ENCODE measurements at regions not wholly inside any gene's neighbourhood (a gene's known extent, or its start where the extent isn't known, plus 50 kb on each side); places are given as distances from the start of the nearest gene placed in this dataset.
"Not testable (repeated sequence)": the region's sequence is repeated elsewhere in the genome, so short reads cannot be mapped to it uniquely, and the experiment has no call there.

DNA sequence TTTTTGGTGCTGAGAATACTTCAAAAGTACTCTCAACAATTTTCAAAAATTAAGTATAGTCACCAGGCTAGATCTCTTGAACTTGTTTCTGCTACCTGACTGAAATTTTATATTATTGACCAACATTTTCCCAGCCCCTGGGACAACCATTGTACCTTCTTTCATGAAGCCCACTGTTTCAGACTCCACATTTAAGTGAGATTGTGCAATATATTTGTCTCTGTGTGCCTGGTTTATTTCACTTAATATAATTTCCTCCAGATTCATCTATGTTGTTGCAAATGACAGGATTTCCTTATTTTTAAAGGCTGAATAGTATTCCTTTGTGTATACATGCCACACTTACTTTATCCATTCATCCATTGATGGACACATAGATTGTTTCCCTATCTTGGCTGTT lies 354.2 kb upstream of the VRK2 start:
- Histone ChIP-seq H3K27ac (ENCODE audit: low read length) (no peak overlapping the region), H3K9me3 (ENCODE audit: low read length) (0 out of 2 replicates have a peak, but pooled peaks cover 5% of the 10 kb centered on the region), H3K9ac (ENCODE audit: low read length) (no peak overlapping the region), H3K4me3 (ENCODE audit: low read length) (no peak overlapping the region), H3K36me3 (ENCODE audit: insufficient read depth, low read length) (no peaks in the 10 kb centered on the region), H3K79me2 (ENCODE audit: low read length) (no peaks in the 10 kb centered on the region), H3K4me1 (ENCODE audit: low read length) (no peaks in the 10 kb centered on the region), H4K20me1 (ENCODE audit: insufficient read depth, low read depth, low read length) (no peaks in the 10 kb centered on the region), H3K9me2 (replicated peaks; ENCODE audit: insufficient read depth, low read length) (no peaks in the 10 kb centered on the region), H3K4me2 (ENCODE audit: low read depth, low read length, poor library complexity, severe bottlenecking) (no peak overlapping the region), H2AFZ (ENCODE audit: low read length) (no peak overlapping the region), H3K27me3 (ENCODE audit: low read length) (no peaks in the 10 kb centered on the region)
- DNase-seq: no peak

DNA sequence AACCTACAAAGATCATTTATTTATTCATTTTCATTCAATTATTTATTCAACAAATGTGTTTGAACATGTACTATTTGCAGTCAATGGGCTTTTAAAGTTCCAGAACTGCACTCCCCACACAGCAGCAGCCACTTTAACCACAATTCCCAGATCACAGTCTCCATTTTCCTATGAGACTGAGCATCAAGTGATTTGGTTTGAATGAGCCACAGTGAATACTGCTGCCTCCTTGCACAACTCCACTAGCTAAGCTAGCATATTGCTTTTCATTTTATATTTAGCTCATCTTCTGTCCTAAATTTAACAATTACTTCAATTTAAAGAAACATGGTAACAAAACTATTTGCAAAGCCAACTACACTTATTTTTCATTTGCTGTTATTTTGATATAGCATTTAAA lies 353.4 kb upstream of the VRK2 start:
- Histone ChIP-seq H3K4me1 (ENCODE audit: low read length) (no peaks in the 10 kb centered on the region), H3K79me2 (ENCODE audit: low read length) (no peaks in the 10 kb centered on the region), H3K4me2 (ENCODE audit: low read depth, low read length, poor library complexity, severe bottlenecking) (no peak overlapping the region), H4K20me1 (ENCODE audit: insufficient read depth, low read depth, low read length) (no peaks in the 10 kb centered on the region), H3K27me3 (ENCODE audit: low read length) (no peaks in the 10 kb centered on the region), H3K9me3 (ENCODE audit: low read length) (0 out of 2 replicates have a peak, but pooled peaks cover 5% of the 10 kb centered on the region), H3K4me3 (ENCODE audit: low read length) (no peak overlapping the region), H2AFZ (ENCODE audit: low read length) (no peak overlapping the region), H3K9me2 (replicated peaks; ENCODE audit: insufficient read depth, low read length) (no peaks in the 10 kb centered on the region), H3K27ac (ENCODE audit: low read length) (no peak overlapping the region), H3K9ac (ENCODE audit: low read length) (no peak overlapping the region), H3K36me3 (ENCODE audit: insufficient read depth, low read length) (no peaks in the 10 kb centered on the region)
- no peak for DNase-seq

GRCh38 chr2:57693965-57694364 lies 352.6 kb upstream of the VRK2 start:
- H3K4me3 ChIP-seq (ENCODE audit: low read length): no peak overlapping the region
- H3K9me3 ChIP-seq (ENCODE audit: low read length): 0 out of 2 replicates have a peak, but pooled peaks cover 5% of the 10 kb centered on the region
- no peaks in the 10 kb centered on the region for H3K36me3 ChIP-seq (ENCODE audit: insufficient read depth, low read length)
- H4K20me1 ChIP-seq (ENCODE audit: insufficient read depth, low read depth, low read length): no peaks in the 10 kb centered on the region
- H2AFZ ChIP-seq (ENCODE audit: low read length): no peak overlapping the region
- no peak for DNase-seq
- no peaks in the 10 kb centered on the region for H3K79me2 ChIP-seq (ENCODE audit: low read length)
- H3K4me1 ChIP-seq (ENCODE audit: low read length): no peaks in the 10 kb centered on the region
- no peak overlapping the region for H3K9ac ChIP-seq (ENCODE audit: low read length)
- H3K9me2 ChIP-seq (replicated peaks; ENCODE audit: insufficient read depth, low read length): no peaks in the 10 kb centered on the region
- no peak overlapping the region for H3K4me2 ChIP-seq (ENCODE audit: low read depth, low read length, poor library complexity, severe bottlenecking)
- H3K27ac ChIP-seq (ENCODE audit: low read length): no peak overlapping the region
- no peaks in the 10 kb centered on the region for H3K27me3 ChIP-seq (ENCODE audit: low read length)

DNA sequence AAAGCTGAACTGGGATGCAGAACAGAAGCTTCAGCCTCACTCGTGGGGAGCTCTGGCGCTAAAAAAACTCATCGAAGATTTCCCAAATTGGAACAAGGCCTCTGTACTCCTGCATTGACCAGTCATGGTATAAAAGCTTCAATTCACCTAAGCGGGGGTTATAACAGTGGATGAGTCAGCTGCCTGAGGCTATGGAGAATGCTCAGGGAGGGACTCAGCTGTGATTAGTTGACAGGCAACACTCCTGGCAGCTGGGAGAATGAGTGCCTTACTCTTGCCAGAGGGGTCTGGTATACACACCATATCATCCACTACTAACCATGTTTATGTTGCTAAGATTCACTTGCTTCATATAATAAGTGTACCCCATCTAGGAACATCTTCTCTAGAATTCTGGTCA lies 350.6 kb upstream of the VRK2 start:
- Histone ChIP-seq H3K9me3 (ENCODE audit: low read length) (no peaks in the 10 kb centered on the region), H3K4me1 (ENCODE audit: low read length) (no peaks in the 10 kb centered on the region), H3K36me3 (ENCODE audit: insufficient read depth, low read length) (no peaks in the 10 kb centered on the region), H3K9ac (ENCODE audit: low read length) (no peak overlapping the region), H3K27ac (ENCODE audit: low read length) (no peak overlapping the region), H3K9me2 (replicated peaks; ENCODE audit: insufficient read depth, low read length) (no peaks in the 10 kb centered on the region), H3K4me3 (ENCODE audit: low read length) (no peak overlapping the region), H3K79me2 (ENCODE audit: low read length) (no peaks in the 10 kb centered on the region), H2AFZ (ENCODE audit: low read length) (no peak overlapping the region), H4K20me1 (ENCODE audit: insufficient read depth, low read depth, low read length) (no peaks in the 10 kb centered on the region), H3K27me3 (ENCODE audit: low read length) (no peaks in the 10 kb centered on the region), H3K4me2 (ENCODE audit: low read depth, low read length, poor library complexity, severe bottlenecking) (no peak overlapping the region)
- DNase-seq: no peak

DNA sequence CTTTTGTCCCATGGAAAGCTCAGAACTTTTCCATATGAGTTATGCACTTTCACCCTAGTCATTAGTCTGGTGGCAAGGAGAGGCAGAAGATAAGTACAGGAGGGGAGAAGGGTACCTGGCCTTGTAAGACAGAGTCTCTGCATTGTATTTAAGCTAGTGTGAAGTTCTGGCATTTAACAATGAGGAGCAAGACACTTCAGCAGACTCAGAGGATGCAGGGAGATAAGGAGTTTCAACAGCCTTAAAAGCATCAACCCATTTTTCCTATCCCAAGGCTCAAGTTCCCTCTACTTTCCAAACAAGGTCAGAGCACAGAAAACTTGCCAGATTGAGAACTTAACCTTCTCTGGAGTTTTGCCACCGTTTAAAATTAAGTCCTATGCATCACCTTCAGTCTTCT lies 348.2 kb upstream of the VRK2 start:
- no peaks in the 10 kb centered on the region for H3K27me3 ChIP-seq (ENCODE audit: low read length)
- no peaks in the 10 kb centered on the region for H3K36me3 ChIP-seq (ENCODE audit: insufficient read depth, low read length)
- no peak overlapping the region for H3K4me2 ChIP-seq (ENCODE audit: low read depth, low read length, poor library complexity, severe bottlenecking)
- no peaks in the 10 kb centered on the region for H4K20me1 ChIP-seq (ENCODE audit: insufficient read depth, low read depth, low read length)
- no peak for DNase-seq
- no peaks in the 10 kb centered on the region for H3K4me1 ChIP-seq (ENCODE audit: low read length)
- H3K9me3 ChIP-seq (ENCODE audit: low read length): no peaks in the 10 kb centered on the region
- no peak overlapping the region for H3K27ac ChIP-seq (ENCODE audit: low read length)
- H3K4me3 ChIP-seq (ENCODE audit: low read length): no peak overlapping the region
- no peak overlapping the region for H3K9ac ChIP-seq (ENCODE audit: low read length)
- no peaks in the 10 kb centered on the region for H3K79me2 ChIP-seq (ENCODE audit: low read length)
- no peaks in the 10 kb centered on the region for H3K9me2 ChIP-seq (replicated peaks; ENCODE audit: insufficient read depth, low read length)
- H2AFZ ChIP-seq (ENCODE audit: low read length): no peak overlapping the region

DNA sequence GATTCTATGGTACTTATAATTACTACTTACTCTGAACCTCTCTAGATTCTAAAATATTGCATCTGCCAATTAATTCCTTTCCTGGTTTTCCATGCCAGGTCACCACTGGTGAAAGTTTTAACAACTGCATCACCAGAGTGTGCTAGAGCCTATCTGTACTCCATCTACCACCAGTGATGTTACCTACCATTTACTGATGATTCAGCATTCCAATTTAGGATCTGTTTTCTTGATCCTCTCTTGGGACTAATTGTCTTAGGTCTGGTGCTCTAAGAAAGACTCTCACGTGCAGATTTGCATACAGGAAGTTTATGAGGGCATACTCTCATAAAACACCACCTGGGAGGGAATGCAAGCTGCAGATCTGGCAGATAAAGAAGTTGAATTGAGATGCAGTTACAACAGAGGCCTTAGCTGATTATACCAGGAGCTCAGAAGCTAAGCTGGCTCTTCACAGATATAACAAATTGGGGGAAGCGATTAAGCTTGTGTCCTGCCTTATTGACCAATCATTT lies 347.6 kb upstream of the VRK2 start:
- H3K79me2 ChIP-seq (ENCODE audit: low read length): no peaks in the 10 kb centered on the region
- no peak overlapping the region for H3K27ac ChIP-seq (ENCODE audit: low read length)
- no peak for DNase-seq
- no peaks in the 10 kb centered on the region for H3K27me3 ChIP-seq (ENCODE audit: low read length)
- no peak overlapping the region for H3K4me3 ChIP-seq (ENCODE audit: low read length)
- H3K9me2 ChIP-seq (replicated peaks; ENCODE audit: insufficient read depth, low read length): no peaks in the 10 kb centered on the region
- H2AFZ ChIP-seq (ENCODE audit: low read length): no peak overlapping the region
- no peak overlapping the region for H3K4me2 ChIP-seq (ENCODE audit: low read depth, low read length, poor library complexity, severe bottlenecking)
- no peak overlapping the region for H3K9ac ChIP-seq (ENCODE audit: low read length)
- H4K20me1 ChIP-seq (ENCODE audit: insufficient read depth, low read depth, low read length): no peaks in the 10 kb centered on the region
- no peaks in the 10 kb centered on the region for H3K36me3 ChIP-seq (ENCODE audit: insufficient read depth, low read length)
- no peaks in the 10 kb centered on the region for H3K4me1 ChIP-seq (ENCODE audit: low read length)
- H3K9me3 ChIP-seq (ENCODE audit: low read length): no peaks in the 10 kb centered on the region

GRCh38 chr2:57701391-57701791 lies 345.2 kb upstream of the VRK2 start:
- no peak overlapping the region for H3K9ac ChIP-seq (ENCODE audit: low read length)
- H3K9me3 ChIP-seq (ENCODE audit: low read length): no peaks in the 10 kb centered on the region
- no peak overlapping the region for H2AFZ ChIP-seq (ENCODE audit: low read length)
- no peaks in the 10 kb centered on the region for H4K20me1 ChIP-seq (ENCODE audit: insufficient read depth, low read depth, low read length)
- H3K36me3 ChIP-seq (ENCODE audit: insufficient read depth, low read length): no peaks in the 10 kb centered on the region
- no peak overlapping the region for H3K4me2 ChIP-seq (ENCODE audit: low read depth, low read length, poor library complexity, severe bottlenecking)
- no peak overlapping the region for H3K27ac ChIP-seq (ENCODE audit: low read length)
- H3K79me2 ChIP-seq (ENCODE audit: low read length): no peaks in the 10 kb centered on the region
- no peak for DNase-seq
- no peak overlapping the region for H3K4me3 ChIP-seq (ENCODE audit: low read length)
- no peaks in the 10 kb centered on the region for H3K9me2 ChIP-seq (replicated peaks; ENCODE audit: insufficient read depth, low read length)
- H3K4me1 ChIP-seq (ENCODE audit: low read length): no peaks in the 10 kb centered on the region
- H3K27me3 ChIP-seq (ENCODE audit: low read length): no peaks in the 10 kb centered on the region

- H3K9ac ChIP-seq (ENCODE audit: low read length): no peak overlapping the region
- no peaks in the 10 kb centered on the region for H3K4me1 ChIP-seq (ENCODE audit: low read length)
- no peak overlapping the region for H3K27ac ChIP-seq (ENCODE audit: low read length)
- H3K4me3 ChIP-seq (ENCODE audit: low read length): no peak overlapping the region
- H3K27me3 ChIP-seq (ENCODE audit: low read length): no peaks in the 10 kb centered on the region
- no peaks in the 10 kb centered on the region for H3K9me3 ChIP-seq (ENCODE audit: low read length)
- H2AFZ ChIP-seq (ENCODE audit: low read length): no peak overlapping the region
- no peak overlapping the region for H3K4me2 ChIP-seq (ENCODE audit: low read depth, low read length, poor library complexity, severe bottlenecking)
- no peaks in the 10 kb centered on the region for H3K79me2 ChIP-seq (ENCODE audit: low read length)
- no peaks in the 10 kb centered on the region for H4K20me1 ChIP-seq (ENCODE audit: insufficient read depth, low read depth, low read length)
- DNase-seq: no peak
- H3K9me2 ChIP-seq (replicated peaks; ENCODE audit: insufficient read depth, low read length): no peaks in the 10 kb centered on the region
- no peaks in the 10 kb centered on the region for H3K36me3 ChIP-seq (ENCODE audit: insufficient read depth, low read length)
Observed at GRCh38 chr2:57703407-57703806, 343.2 kb upstream of the VRK2 start.

- H2AFZ ChIP-seq (ENCODE audit: low read length); H3K36me3 ChIP-seq (ENCODE audit: insufficient read depth, low read length); H3K4me1 ChIP-seq (ENCODE audit: low read length); H3K9me2 ChIP-seq (replicated peaks; ENCODE audit: insufficient read depth, low read length); H3K27me3 ChIP-seq (ENCODE audit: low read length); H3K27ac ChIP-seq (ENCODE audit: low read length); H3K4me2 ChIP-seq (ENCODE audit: low read depth, low read length, poor library complexity, severe bottlenecking); H3K9me3 ChIP-seq (ENCODE audit: low read length); H3K4me3 ChIP-seq (ENCODE audit: low read length); H3K9ac ChIP-seq (ENCODE audit: low read length); DNase-seq; H4K20me1 ChIP-seq (ENCODE audit: insufficient read depth, low read depth, low read length); H3K79me2 ChIP-seq (ENCODE audit: low read length): not testable (repeated sequence)
Observed at GRCh38 chr2:57707794-57708193, 338.8 kb upstream of the VRK2 start.

Data from Karpas-422 (cell line).